ENCODE measurements at regions not wholly inside any gene's neighbourhood (a gene's known extent, or its start where the extent isn't known, plus 50 kb on each side); places are given as distances from the start of the nearest gene placed in this dataset.

- no TSS peak for BruUV-seq (replicated peaks)
- intact Hi-C loops (cut with micrococcal nuclease): no loop called here
Measured at GRCh38 chr10:3976171-3976570, 191.2 kb upstream of the KLF6 start.

GRCh38 chr10:3975016-3975415 lies 190.0 kb upstream of the KLF6 start:
- no peak for FAIRE-seq
- POLR2A ChIA-PET: no interaction called here

More at GRCh38 chr10:3976171-3976570, 191.2 kb upstream of the KLF6 start:
- CTCF ChIA-PET: interaction anchor here (1.5 kb wide), 1 partner anchor 22 kb away, joined by 3 read pairs; no protein-coding TSS in a partner anchor
- H3K4me1 ChIP-seq (ENCODE audit: control insufficient read depth, extremely low read depth, insufficient read depth, low read length): peaks cover 6% of the 10 kb centered on the region
- H3K4me2 ChIP-seq (ENCODE audit: insufficient read depth, low read length): no peak overlapping the region
- H2AFZ ChIP-seq (ENCODE audit: low read depth, low read length): no peak overlapping the region
- H3K9me1 ChIP-seq (replicated peaks; ENCODE audit: control insufficient read depth, extremely low read depth, insufficient read depth, low read length): no peaks in the 10 kb centered on the region
- no peak overlapping the region for H3K9ac ChIP-seq (replicated peaks; ENCODE audit: extremely low read depth, insufficient read depth, low read length)
- TF ChIP-seq MAX (IDR thresholded peaks at IDR 0.05; ENCODE audit: insufficient read depth, insufficient read length) (no peak), POLR2A (IDR thresholded peaks at IDR 0.05; ENCODE audit: low read depth, low read length) (no peak)
- no peak overlapping the region for H3K27ac ChIP-seq (ENCODE audit: insufficient read depth, low read depth, low read length)
- FAIRE-seq (no peak), DNase-seq (ENCODE audit: low read depth, low spot score) (no peak)
- POLR2A ChIA-PET: no interaction called here
- H3K27me3 ChIP-seq (ENCODE audit: control insufficient read depth in 2 of 2, insufficient read depth in 2 of 2, low read length in 2 of 2): no peaks in the 10 kb centered on the region
- dilution Hi-C loops (cut with MboI; ENCODE audit: extremely low pct_ligation_motif_present, low sequenced_read_pairs): no loop called here
- H3K36me3 ChIP-seq (ENCODE audit: control insufficient read depth in 2 of 2, extremely low read depth in 1 of 2, insufficient read depth in 2 of 2, low read length in 2 of 2): no peaks in the 10 kb centered on the region
- H4K20me1 ChIP-seq (replicated peaks; ENCODE audit: control insufficient read depth, extremely low read depth, insufficient read depth, low read length): no peaks in the 10 kb centered on the region
- no peaks in the 10 kb centered on the region for H3K79me2 ChIP-seq (ENCODE audit: control insufficient read depth, insufficient read depth, low read length)
- no peak overlapping the region for H3K4me3 ChIP-seq (replicated peaks in 1 of 3; ENCODE audit: insufficient read depth in 1 of 3, low read depth in 1 of 3, low read length in 3 of 3)
- H3K9me3 ChIP-seq (replicated peaks; ENCODE audit: control insufficient read depth, insufficient read depth, low read length): no peaks in the 10 kb centered on the region

More at GRCh38 chr10:3975016-3975415, 190.0 kb upstream of the KLF6 start:
- Histone ChIP-seq H3K9me1 (replicated peaks; ENCODE audit: control insufficient read depth, extremely low read depth, insufficient read depth, low read length) (no peaks in the 10 kb centered on the region), H3K9ac (replicated peaks; ENCODE audit: extremely low read depth, insufficient read depth, low read length) (no peak overlapping the region), H3K4me1 (ENCODE audit: control insufficient read depth, extremely low read depth, insufficient read depth, low read length) (peaks cover 6% of the 10 kb centered on the region), H3K79me2 (ENCODE audit: control insufficient read depth, insufficient read depth, low read length) (no peaks in the 10 kb centered on the region), H3K4me3 (replicated peaks in 1 of 3; ENCODE audit: insufficient read depth in 1 of 3, low read depth in 1 of 3, low read length in 3 of 3) (no peak overlapping the region), H2AFZ (ENCODE audit: low read depth, low read length) (no peak overlapping the region), H3K4me2 (ENCODE audit: insufficient read depth, low read length) (no peak overlapping the region), H3K27me3 (ENCODE audit: control insufficient read depth in 2 of 2, insufficient read depth in 2 of 2, low read length in 2 of 2) (no peaks in the 10 kb centered on the region), H4K20me1 (replicated peaks; ENCODE audit: control insufficient read depth, extremely low read depth, insufficient read depth, low read length) (no peaks in the 10 kb centered on the region), H3K27ac (ENCODE audit: insufficient read depth, low read depth, low read length) (no peak overlapping the region), H3K36me3 (ENCODE audit: control insufficient read depth in 2 of 2, extremely low read depth in 1 of 2, insufficient read depth in 2 of 2, low read length in 2 of 2) (no peaks in the 10 kb centered on the region), H3K9me3 (replicated peaks; ENCODE audit: control insufficient read depth, insufficient read depth, low read length) (no peaks in the 10 kb centered on the region)
- BruUV-seq (replicated peaks): no TSS peak
- intact Hi-C loops (cut with micrococcal nuclease) (no loop called here), dilution Hi-C loops (cut with MboI; ENCODE audit: extremely low pct_ligation_motif_present, low sequenced_read_pairs) (no loop called here)
- CTCF ChIA-PET: interaction anchor here (1.9 kb wide), 1 partner anchor 8 kb away, joined by 7 read pairs; no protein-coding TSS in a partner anchor
- no peak for DNase-seq (ENCODE audit: low read depth, low spot score)
- no peak for TF ChIP-seq MAX (IDR thresholded peaks at IDR 0.05; ENCODE audit: insufficient read depth, insufficient read length)
- TF ChIP-seq CTCF (IDR thresholded peaks at IDR 0.05; ENCODE audit: extremely low read depth in 1 of 2, insufficient read depth in 1 of 2, low read depth in 1 of 2, low read length in 2 of 2): no peak
- no peak for TF ChIP-seq JUN (IDR thresholded peaks at IDR 0.05; ENCODE audit: borderline replicate concordance, insufficient read depth, insufficient read length, low read depth)
- TF ChIP-seq GATA2 (IDR thresholded peaks at IDR 0.05; ENCODE audit: insufficient read depth, insufficient read length, low read depth, low read length): no peak
- no peak for TF ChIP-seq EZH2 (IDR thresholded peaks at IDR 0.05; ENCODE audit: borderline replicate concordance, low read depth, low read length, severe bottlenecking)
- TF ChIP-seq MYC (IDR thresholded peaks at IDR 0.05; ENCODE audit: low read depth, low read length): no peak
- TF ChIP-seq FOS (IDR thresholded peaks at IDR 0.05; ENCODE audit: borderline replicate concordance, insufficient read depth, low read length): no peak
- TF ChIP-seq POLR2A (IDR thresholded peaks at IDR 0.05; ENCODE audit: low read depth, low read length): no peak
- TF ChIP-seq POLR2AphosphoS5 (IDR thresholded peaks at IDR 0.05; ENCODE audit: insufficient read depth, low read depth, low read length): no peak
